Activated CD8-positive, alpha-beta memory T cell treated with anti-CD3 and anti-CD28 coated beads, Interleukin-2, amount 10 ng/mL, durations not matched to agents 7 days and 5 days (primary cell): ENCODE measurements at regions not wholly inside any gene's neighbourhood (a gene's known extent, or its start where the extent isn't known, plus 50 kb on each side); places are given as distances from the start of the nearest gene placed in this dataset.
"Not testable (repeated sequence)": the region's sequence is repeated elsewhere in the genome, so short reads cannot be mapped to it uniquely, and the experiment has no call there.

Experiments used
- ATAC-seq: fragments of 150-1000 bp; cut with Tn5 transposase; one replicate; pipeline ENCODE4 v1.10.0; 2021; ENCODE audit warnings: moderate library complexity
- CTCF ChIA-PET: fragments of 350-600 bp; sonication (Branson Sonifier 250); formaldehyde crosslinking; loops from one replicate; lab custom pipeline; 2021; ENCODE audit warnings: antibody characterized with exemption; lab: Charles Lee
- DNase-seq: peaks from one replicate; pipeline ENCODE4 v3.0.0-alpha.2; 2020
- H3K27ac Mint-ChIP-seq: one replicate; pipeline ENCODE4 v1.8.0; 2021; ENCODE audit warnings: mild to moderate bottlenecking, mixed read lengths
- H3K27me3 Mint-ChIP-seq: one replicate; pipeline ENCODE4 v1.8.0; 2021; ENCODE audit warnings: mixed read lengths
- H3K36me3 Mint-ChIP-seq: one replicate; pipeline ENCODE4 v1.8.0; 2021; ENCODE audit warnings: mild to moderate bottlenecking, mixed read lengths
- H3K4me1 Mint-ChIP-seq: one replicate; pipeline ENCODE4 v1.8.0; 2021; ENCODE audit warnings: mixed read lengths
- H3K4me3 Mint-ChIP-seq: one replicate; pipeline ENCODE4 v1.8.0; 2021; ENCODE audit warnings: mild to moderate bottlenecking, moderate library complexity, mixed read lengths
- H3K9me3 Mint-ChIP-seq: one replicate; pipeline ENCODE4 v1.8.0; 2022; ENCODE audit warnings: low read depth, mixed read lengths

- CTCF ChIA-PET: no interaction called here
- no peak for ATAC-seq
Measured at GRCh38 chr6:22372922-22373321, 76.1 kb upstream of the PRL start.

GRCh38 chr6:22374950-22375349, 78.1 kb upstream of the PRL start:
- H3K9me3 Mint-ChIP-seq, H3K4me3 Mint-ChIP-seq, H3K27me3 Mint-ChIP-seq, H3K27ac Mint-ChIP-seq, H3K36me3 Mint-ChIP-seq, CTCF ChIA-PET, DNase-seq, ATAC-seq, H3K4me1 Mint-ChIP-seq: not testable (repeated sequence)

More at GRCh38 chr6:22372922-22373321, 76.1 kb upstream of the PRL start:
- DNase-seq: no peak
- Mint-ChIP-seq H3K4me3 (no peak overlapping the region), H3K27me3 (no peaks in the 10 kb centered on the region), H3K4me1 (no peaks in the 10 kb centered on the region), H3K9me3 (peaks cover 3% of the 10 kb centered on the region), H3K36me3 (no peaks in the 10 kb centered on the region), H3K27ac (no peak overlapping the region)

DNA sequence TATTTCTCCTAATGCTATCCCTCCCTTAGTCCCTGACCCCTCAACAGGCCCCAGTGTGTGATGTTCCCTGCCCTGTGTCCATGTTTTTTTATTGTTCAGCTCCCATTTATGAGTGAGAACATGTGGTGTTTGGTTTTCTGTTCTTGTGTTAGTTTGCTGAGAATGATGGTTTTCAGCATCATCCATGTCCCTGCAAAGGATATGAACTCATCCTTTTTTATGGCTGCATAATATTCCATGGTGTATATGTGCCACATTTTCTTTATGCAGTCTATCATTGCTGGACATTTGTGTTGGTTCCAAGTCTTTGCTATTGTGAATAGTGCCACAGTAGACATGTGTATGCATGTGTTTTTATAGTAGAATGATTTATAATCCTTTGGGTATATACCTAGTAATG, 79.5 kb upstream of the PRL start:
- H3K27ac Mint-ChIP-seq, H3K36me3 Mint-ChIP-seq, CTCF ChIA-PET, H3K27me3 Mint-ChIP-seq, H3K4me3 Mint-ChIP-seq, ATAC-seq, H3K4me1 Mint-ChIP-seq, H3K9me3 Mint-ChIP-seq, DNase-seq: not testable (repeated sequence)

DNA sequence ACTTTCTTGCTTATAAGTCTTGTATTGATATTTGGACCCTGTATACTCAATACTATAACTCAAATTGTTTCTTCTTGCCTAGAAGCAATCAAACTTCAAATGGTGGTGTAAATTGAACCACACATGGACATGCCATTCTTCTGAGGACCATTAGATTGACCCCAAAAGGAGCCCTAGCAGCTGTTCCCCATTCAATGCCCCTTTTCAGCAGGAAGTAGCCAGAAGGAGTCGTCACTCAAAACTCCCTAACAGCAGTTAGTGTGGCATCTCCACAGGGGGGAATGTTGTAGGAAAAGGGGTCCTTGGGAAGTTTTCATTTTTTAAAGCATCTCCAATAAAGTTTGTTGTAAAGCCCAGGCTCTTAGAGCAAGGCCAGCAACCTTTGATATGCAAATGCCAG, 81.7 kb upstream of the PRL start:
- H3K27me3 Mint-ChIP-seq, DNase-seq, H3K4me1 Mint-ChIP-seq, H3K27ac Mint-ChIP-seq, CTCF ChIA-PET, H3K9me3 Mint-ChIP-seq, H3K36me3 Mint-ChIP-seq, ATAC-seq, H3K4me3 Mint-ChIP-seq: not testable (repeated sequence)

DNA sequence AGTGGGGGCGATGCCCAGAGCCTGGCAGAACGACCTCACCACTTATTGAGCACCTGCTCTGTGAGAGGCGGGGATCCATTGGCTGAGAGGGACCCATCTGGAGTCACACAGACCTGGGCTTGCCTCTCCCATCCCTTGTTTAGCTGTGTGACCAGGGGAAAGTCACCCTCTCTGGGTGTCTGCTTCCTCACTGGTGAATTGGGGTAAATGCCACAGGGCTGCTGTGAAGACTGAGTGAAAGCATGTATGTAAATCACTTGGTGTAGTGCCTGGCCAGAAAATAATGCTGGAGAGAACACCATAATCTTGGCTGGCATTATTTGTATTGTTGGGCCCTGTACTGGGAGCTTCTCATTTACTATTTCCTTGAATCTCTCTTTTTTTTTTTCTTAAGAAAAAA, 83.4 kb upstream of the PRL start:
- H3K36me3 Mint-ChIP-seq: no peaks in the 10 kb centered on the region
- CTCF ChIA-PET: no interaction called here
- H3K27me3 Mint-ChIP-seq: no peaks in the 10 kb centered on the region
- DNase-seq (no peak), ATAC-seq (no peak)
- H3K4me1 Mint-ChIP-seq: no peaks in the 10 kb centered on the region
- H3K27ac Mint-ChIP-seq: no peak overlapping the region
- peaks cover 3% of the 10 kb centered on the region for H3K9me3 Mint-ChIP-seq
- H3K4me3 Mint-ChIP-seq: no peak overlapping the region

- no peaks in the 10 kb centered on the region for H3K36me3 Mint-ChIP-seq
- H3K9me3 Mint-ChIP-seq: peaks cover 3% of the 10 kb centered on the region
- ATAC-seq: no peak
- no peaks in the 10 kb centered on the region for H3K27me3 Mint-ChIP-seq
- no peaks in the 10 kb centered on the region for H3K4me1 Mint-ChIP-seq
- no peak overlapping the region for H3K27ac Mint-ChIP-seq
- no peak overlapping the region for H3K4me3 Mint-ChIP-seq
- no peak for DNase-seq
- CTCF ChIA-PET: no interaction called here
Measured at GRCh38 chr6:22381845-22382544, 85.2 kb upstream of the PRL start.

DNA sequence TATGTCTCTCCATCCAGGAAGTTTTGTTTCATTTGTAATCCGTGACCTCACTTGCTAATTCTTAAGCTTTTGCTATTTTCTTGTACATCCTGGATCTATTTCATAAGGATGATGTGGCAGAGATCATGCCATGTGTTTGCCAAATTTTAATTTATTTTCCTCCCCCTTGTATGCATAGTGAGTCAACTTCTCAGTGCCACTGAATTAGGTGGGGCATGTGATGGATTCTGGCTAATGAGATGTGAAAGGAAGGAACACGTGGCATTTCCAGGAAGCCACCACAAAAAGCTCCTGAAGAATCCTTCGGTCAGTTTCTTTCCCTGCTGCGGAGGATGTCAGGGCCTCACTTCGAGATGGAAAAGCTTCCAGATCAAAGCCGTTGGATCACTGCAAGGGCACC, 86.2 kb upstream of the PRL start:
- H3K27me3 Mint-ChIP-seq: no peaks in the 10 kb centered on the region
- DNase-seq (no peak), ATAC-seq (no peak)
- no peaks in the 10 kb centered on the region for H3K4me1 Mint-ChIP-seq
- H3K36me3 Mint-ChIP-seq: no peaks in the 10 kb centered on the region
- no peak overlapping the region for H3K27ac Mint-ChIP-seq
- CTCF ChIA-PET: no interaction called here
- no peak overlapping the region for H3K4me3 Mint-ChIP-seq
- peaks cover 3% of the 10 kb centered on the region for H3K9me3 Mint-ChIP-seq

DNA sequence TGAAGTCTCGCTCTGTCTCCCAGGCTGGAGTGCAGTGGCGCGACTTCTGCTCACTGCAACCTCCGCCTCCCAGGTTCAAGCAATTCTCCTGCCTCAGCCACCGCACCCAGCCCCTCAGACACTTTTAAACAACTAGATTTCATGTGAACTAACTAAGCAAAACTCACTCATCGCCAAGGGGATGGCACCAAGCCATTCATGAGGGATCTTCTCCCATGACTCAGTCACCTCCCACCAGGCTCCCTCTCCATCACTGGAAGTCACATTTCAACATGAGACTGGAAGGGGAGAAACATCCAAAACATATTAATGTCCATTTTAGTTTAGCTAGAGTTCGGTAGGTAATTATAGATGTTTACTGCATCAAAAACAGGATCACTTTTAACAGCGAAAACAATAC, 95.9 kb upstream of the PRL start:
- ATAC-seq (no peak), DNase-seq (no peak)
- no peaks in the 10 kb centered on the region for H3K36me3 Mint-ChIP-seq
- H3K27ac Mint-ChIP-seq: no peak overlapping the region
- H3K4me1 Mint-ChIP-seq: no peaks in the 10 kb centered on the region
- CTCF ChIA-PET: no interaction called here
- H3K4me3 Mint-ChIP-seq: no peak overlapping the region
- peaks cover 5% of the 10 kb centered on the region for H3K9me3 Mint-ChIP-seq
- no peaks in the 10 kb centered on the region for H3K27me3 Mint-ChIP-seq

- ATAC-seq: no peak
- CTCF ChIA-PET: no interaction called here
- H3K27ac Mint-ChIP-seq: no peak overlapping the region
Measured at GRCh38 chr6:22394691-22395090, 97.9 kb upstream of the PRL start.

GRCh38 chr6:22399693-22400092, 102.9 kb upstream of the PRL start:
- no peak overlapping the region for H3K4me3 Mint-ChIP-seq
- DNase-seq (no peak), ATAC-seq (no peak)
- peaks cover 3% of the 10 kb centered on the region for H3K9me3 Mint-ChIP-seq
- H3K27me3 Mint-ChIP-seq: no peaks in the 10 kb centered on the region
- no peak overlapping the region for H3K27ac Mint-ChIP-seq
- H3K36me3 Mint-ChIP-seq: no peaks in the 10 kb centered on the region
- no peaks in the 10 kb centered on the region for H3K4me1 Mint-ChIP-seq
- CTCF ChIA-PET: no interaction called here

More at GRCh38 chr6:22394691-22395090, 97.9 kb upstream of the PRL start:
- no peaks in the 10 kb centered on the region for H3K36me3 Mint-ChIP-seq
- H3K27me3 Mint-ChIP-seq: no peaks in the 10 kb centered on the region
- no peak overlapping the region for H3K4me3 Mint-ChIP-seq
- peaks cover 5% of the 10 kb centered on the region for H3K9me3 Mint-ChIP-seq
- H3K4me1 Mint-ChIP-seq: no peaks in the 10 kb centered on the region
- DNase-seq: no peak

DNA sequence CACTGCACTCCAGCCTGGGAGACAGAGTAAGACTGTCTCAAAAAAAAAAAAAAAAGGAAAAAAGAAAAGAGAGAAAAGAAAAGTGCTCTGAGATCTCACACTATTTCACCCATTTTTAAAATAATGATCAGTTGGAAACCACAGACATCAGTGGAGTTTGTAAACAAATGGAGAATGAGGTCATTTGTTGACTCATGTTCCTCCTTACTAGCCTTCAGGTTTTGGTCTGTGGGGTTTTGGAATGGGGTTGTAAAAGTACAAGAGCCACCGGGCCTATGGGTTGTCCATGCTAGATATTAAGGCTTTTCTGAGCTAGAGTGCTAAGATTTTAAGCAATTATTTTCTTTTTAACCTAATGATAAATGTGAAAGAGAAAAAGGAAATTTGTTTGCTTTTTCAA, 104.4 kb upstream of the PRL start:
- CTCF ChIA-PET: no interaction called here
- H3K4me1 Mint-ChIP-seq: no peaks in the 10 kb centered on the region
- H3K4me3 Mint-ChIP-seq: no peak overlapping the region
- H3K9me3 Mint-ChIP-seq: peaks cover 3% of the 10 kb centered on the region
- DNase-seq (no peak), ATAC-seq (no peak)
- H3K27ac Mint-ChIP-seq: no peak overlapping the region
- H3K36me3 Mint-ChIP-seq: no peaks in the 10 kb centered on the region
- no peaks in the 10 kb centered on the region for H3K27me3 Mint-ChIP-seq

- no peak overlapping the region for H3K27ac Mint-ChIP-seq
- no peaks in the 10 kb centered on the region for H3K27me3 Mint-ChIP-seq
- ATAC-seq: no peak
- H3K4me3 Mint-ChIP-seq: no peak overlapping the region
- H3K36me3 Mint-ChIP-seq: no peaks in the 10 kb centered on the region
- H3K4me1 Mint-ChIP-seq: no peaks in the 10 kb centered on the region
- no peak for DNase-seq
- peaks cover 3% of the 10 kb centered on the region for H3K9me3 Mint-ChIP-seq
- CTCF ChIA-PET: no interaction called here
Measured at GRCh38 chr6:22401932-22402331, 105.1 kb upstream of the PRL start.

GRCh38 chr6:22409486-22409885, 112.7 kb upstream of the PRL start:
- ATAC-seq: no peak
- Mint-ChIP-seq H3K27ac (no peak overlapping the region), H3K36me3 (no peaks in the 10 kb centered on the region), H3K4me3 (no peak overlapping the region), H3K27me3 (no peaks in the 10 kb centered on the region), H3K4me1 (no peaks in the 10 kb centered on the region), H3K9me3 (no peaks in the 10 kb centered on the region)
- no peak for DNase-seq
- CTCF ChIA-PET: no interaction called here

DNA sequence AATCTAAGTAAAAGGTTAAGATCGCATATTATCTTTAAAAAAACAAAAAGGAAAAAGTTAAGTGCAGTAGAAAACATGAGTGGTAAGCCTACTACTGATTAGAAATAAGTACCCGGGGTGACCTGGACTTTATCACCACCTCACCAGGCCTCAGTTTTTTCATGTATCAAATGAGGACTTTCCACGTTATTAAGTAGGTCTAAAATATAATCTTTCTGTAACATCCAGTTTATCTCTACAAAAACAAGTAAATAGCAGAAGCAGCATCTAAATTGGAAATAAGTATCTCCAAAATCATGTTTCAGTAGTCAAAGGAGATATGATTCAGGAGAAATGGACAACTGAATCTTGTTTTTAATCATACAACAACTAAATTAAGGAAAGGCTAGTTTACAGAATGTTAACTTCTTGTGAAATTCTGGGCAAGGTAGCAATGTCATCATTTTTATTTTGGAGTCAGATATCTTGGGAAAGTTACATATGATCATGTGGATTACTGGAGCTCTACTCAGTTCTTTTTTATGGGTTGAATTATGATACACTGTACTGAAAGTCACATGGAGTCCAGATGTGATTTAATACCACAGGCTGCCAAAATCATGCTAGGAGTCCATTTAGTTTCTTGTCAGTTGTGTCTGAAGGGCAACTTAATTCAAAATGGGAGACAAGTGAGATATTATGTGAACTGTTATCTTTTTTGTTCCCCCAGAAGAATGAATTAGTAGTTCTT, 114.7 kb upstream of the PRL start:
- DNase-seq (no peak), ATAC-seq (no peak)
- Mint-ChIP-seq H3K4me1 (no peaks in the 10 kb centered on the region), H3K9me3 (no peaks in the 10 kb centered on the region), H3K4me3 (no peak overlapping the region), H3K27ac (no peak overlapping the region), H3K36me3 (no peaks in the 10 kb centered on the region), H3K27me3 (no peaks in the 10 kb centered on the region)
- CTCF ChIA-PET: no interaction called here
